Right lobe of liver (tissue), 4 donors: ENCODE measurements at regions not wholly inside any gene's neighbourhood (a gene's known extent, or its start where the extent isn't known, plus 50 kb on each side); places are given as distances from the start of the nearest gene placed in this dataset.

Experiments used
- CTCF ChIP-seq, 4 donors: fragments of 200-600 bp in 3 of 4; fragments of 450-650 bp in 1 of 4; IDR thresholded peaks; one replicate each; pipeline versions ENCODE4 v1.5.1 to v1.8.0; 2016 to 2022; ENCODE audit warnings: antibody characterized with exemption in 4 of 4, mild to moderate bottlenecking in 2 of 4
- POLR2A ChIP-seq: fragments of 450-650 bp; IDR thresholded peaks from one replicate; pipeline ENCODE4 v1.6.1; 2017; ENCODE audit warnings: antibody characterized with exemption, mild to moderate bottlenecking
- donor health status: DM: no; HTN: no; CAD: no.
- donor health status: DM: no; HTN: no; CAD: no.
- donor health status: DM: no; HTN: yes; CAD: no.

GRCh38 chr15:92232876-92233275, 160.8 kb upstream of the ST8SIA2 start:
- no peak for TF ChIP-seq CTCF (IDR thresholded peaks at IDR 0.05)
- TF ChIP-seq POLR2A: no peak
